H9 (cell line): ENCODE measurements at regions not wholly inside any gene's neighbourhood (a gene's known extent, or its start where the extent isn't known, plus 50 kb on each side); places are given as distances from the start of the nearest gene placed in this dataset.

ENCODE experiments used
- DNase-seq: peaks from one replicate; pipeline ENCODE4 v3.0.0-alpha.2; 2017
- H2AFZ ChIP-seq: one replicate; pipeline ENCODE4 v1.6.1; 2013; ENCODE audit warnings: mild to moderate bottlenecking, low read length, control low read depth, moderate library complexity
- H2AK5ac ChIP-seq: 2 replicates; pipeline ENCODE4 v1.6.1; 2013; ENCODE audit warnings: low read length, control low read depth, mixed read lengths; ENCODE audit not compliant: insufficient read length
- H2BK120ac ChIP-seq: one replicate; pipeline ENCODE4 v1.6.1; 2013; ENCODE audit warnings: low read depth, mild to moderate bottlenecking, low read length, control low read depth, inconsistent platforms; ENCODE audit not compliant: poor library complexity, severe bottlenecking
- H2BK12ac ChIP-seq: 2 replicates; pipeline ENCODE4 v1.6.1; 2013; ENCODE audit warnings: low read length, control low read depth, mixed read lengths, low read depth; ENCODE audit not compliant: insufficient read length
- H2BK15ac ChIP-seq: 2 replicates; pipeline ENCODE4 v1.6.1; 2013; ENCODE audit warnings: low read depth, low read length, control low read depth
- H2BK20ac ChIP-seq: one replicate; pipeline ENCODE4 v1.6.1; 2013; ENCODE audit warnings: low read depth, mild to moderate bottlenecking, low read length, control low read depth, inconsistent platforms; ENCODE audit not compliant: poor library complexity, severe bottlenecking
- H2BK5ac ChIP-seq: 2 replicates; pipeline ENCODE4 v1.6.1; 2013; ENCODE audit warnings: low read length, control low read depth, mixed read lengths; ENCODE audit not compliant: insufficient read length
- H3K14ac ChIP-seq: 2 replicates; pipeline ENCODE4 v1.6.1; 2013; ENCODE audit warnings: low read length, control low read depth; ENCODE audit not compliant: insufficient read depth
- H3K18ac ChIP-seq: 2 replicates; pipeline ENCODE4 v1.6.1; 2013; ENCODE audit warnings: low read depth, mild to moderate bottlenecking, mixed read lengths, low read length, control low read depth; ENCODE audit not compliant: insufficient read length
- H3K23ac ChIP-seq: 2 replicates; pipeline ENCODE4 v1.6.1; 2013; ENCODE audit warnings: low read length, control low read depth, mixed read lengths, low read depth; ENCODE audit not compliant: insufficient read length
- H3K23me2 ChIP-seq: 2 replicates; pipeline ENCODE4 v1.6.1; 2013; ENCODE audit warnings: low read depth, mild to moderate bottlenecking, mixed read lengths, low read length, control low read depth; ENCODE audit not compliant: insufficient read length, poor library complexity, severe bottlenecking
- H3K27ac ChIP-seq: 2 replicates; pipeline ENCODE4 v1.5.1; 2013; ENCODE audit warnings: low read length, control low read depth, mixed read lengths, low read depth; ENCODE audit not compliant: insufficient read length
- H3K27me3 ChIP-seq: 2 replicates; pipeline ENCODE4 v1.6.1; 2013; ENCODE audit warnings: low read length, control low read depth, inconsistent platforms; ENCODE audit not compliant: insufficient read depth
- H3K4ac ChIP-seq: 2 replicates; pipeline ENCODE4 v1.6.1; 2013; ENCODE audit warnings: low read depth, mild to moderate bottlenecking, control low read depth, inconsistent platforms, low read length, moderate library complexity
- H3K4me1 ChIP-seq: 2 replicates; pipeline ENCODE4 v1.6.1; 2013; ENCODE audit warnings: low read length, control low read depth, inconsistent platforms; ENCODE audit not compliant: insufficient read depth
- H3K4me2 ChIP-seq: 2 replicates; pipeline ENCODE4 v1.6.1; 2013; ENCODE audit warnings: low read length, control low read depth, mixed read lengths; ENCODE audit not compliant: insufficient read length, insufficient read depth
- H3K56ac ChIP-seq: 2 replicates; pipeline ENCODE4 v1.6.1; 2013; ENCODE audit warnings: low read depth, mild to moderate bottlenecking, mixed read lengths, low read length, control low read depth; ENCODE audit not compliant: insufficient read length
- H3K79me1 ChIP-seq: 2 replicates; pipeline ENCODE4 v1.6.1; 2013; ENCODE audit warnings: low read depth, mild to moderate bottlenecking, moderate library complexity, low read length, control low read depth, inconsistent platforms; ENCODE audit not compliant: insufficient read depth, poor library complexity, severe bottlenecking
- H3K79me2 ChIP-seq: 2 replicates; pipeline ENCODE4 v1.6.1; 2013; ENCODE audit warnings: low read length, control low read depth, inconsistent platforms; ENCODE audit not compliant: insufficient read depth
- H3K9ac ChIP-seq: 2 replicates; pipeline ENCODE4 v1.6.1; 2013; ENCODE audit warnings: low read length, control low read depth, mixed read lengths; ENCODE audit not compliant: insufficient read length; ENCODE audit errors: extremely low read depth
- H3K9me3 ChIP-seq: one replicate; pipeline ENCODE4 v1.6.1; 2013; ENCODE audit warnings: low read depth, low read length, inconsistent platforms; ENCODE audit not compliant: control insufficient read depth
- H3T11ph ChIP-seq: one replicate; pipeline ENCODE4 v1.6.1; 2013; ENCODE audit warnings: mild to moderate bottlenecking, low read length, control low read depth, inconsistent platforms
- H4K20me1 ChIP-seq: one replicate; pipeline ENCODE4 v1.6.1; 2013; ENCODE audit not compliant: control insufficient read depth, insufficient read length, insufficient read depth
- H4K5ac ChIP-seq: 2 replicates; pipeline ENCODE4 v1.6.1; 2013; ENCODE audit warnings: low read depth, mild to moderate bottlenecking, mixed read lengths, low read length, control low read depth; ENCODE audit not compliant: insufficient read length
- H4K8ac ChIP-seq: replicated peaks from 2 replicates; pipeline ENCODE4 v1.6.1; 2013; ENCODE audit warnings: low read length, control low read depth, mixed read lengths, low read depth; ENCODE audit not compliant: insufficient read length
- H4K91ac ChIP-seq: 2 replicates; pipeline ENCODE4 v1.6.1; 2013; ENCODE audit warnings: low read depth, mild to moderate bottlenecking, moderate library complexity, mixed read lengths, low read length, control low read depth; ENCODE audit not compliant: insufficient read length
- H3K27ac Mint-ChIP-seq, 3 experiments: 2 replicates in 2 of 3; 3 replicates in 1 of 3; pipeline ENCODE4 v1.8.0; 2020 to 2021; ENCODE audit warnings: mixed read lengths in 3 of 3, mild to moderate bottlenecking in 1 of 3, moderate library complexity in 1 of 3
- H3K27me3 Mint-ChIP-seq: 2 replicates; pipeline ENCODE4 v1.8.0; 2021; ENCODE audit warnings: low read depth, mild to moderate bottlenecking, moderate library complexity, mixed read lengths
- H3K36me3 Mint-ChIP-seq, 3 experiments: 2 replicates in 2 of 3; 3 replicates in 1 of 3; pipeline ENCODE4 v1.8.0; 2020 to 2021; ENCODE audit warnings: low read depth in 3 of 3, mixed read lengths in 3 of 3; ENCODE audit not compliant: insufficient read depth in 1 of 3
- H3K4me1 Mint-ChIP-seq, 2 experiments: 2 replicates each; pipeline ENCODE4 v1.8.0; 2020; ENCODE audit warnings: mixed read lengths in 2 of 2
- H3K4me3 Mint-ChIP-seq, 2 experiments: 2 replicates in 1 of 2; 3 replicates in 1 of 2; pipeline ENCODE4 v1.8.0; 2020 to 2021; ENCODE audit warnings: mild to moderate bottlenecking in 2 of 2, mixed read lengths in 2 of 2, moderate library complexity in 1 of 2
- H3K9me3 Mint-ChIP-seq, 2 experiments: 2 replicates in 1 of 2; 3 replicates in 1 of 2; pipeline ENCODE4 v1.8.0; 2020; ENCODE audit warnings: mild to moderate bottlenecking in 2 of 2, mixed read lengths in 2 of 2, moderate library complexity in 1 of 2
- WGBS: extraction: QIAGEN DNeasy Blood & Tissue Kit; methylation state at CpG from one replicate; pipeline ENCODE4 v1.1.7; 2013; ENCODE audit warnings: missing lambda C conversion rate, low lambda C conversion rate, mixed read lengths; ENCODE audit not compliant: insufficient read length; ENCODE audit errors: extremely low coverage; 5-methylcytosine and 5-hydroxymethylcytosine counted together
- TF ChIP-seq, protein P1 (sequence below): fragments of 200-600 bp; sonication (generic); conservative IDR thresholded peaks from 3 replicates; pipeline ENCODE4 v1.8.0; 2021; ENCODE audit warnings: antibody characterized with exemption, mild to moderate bottlenecking

DNA sequence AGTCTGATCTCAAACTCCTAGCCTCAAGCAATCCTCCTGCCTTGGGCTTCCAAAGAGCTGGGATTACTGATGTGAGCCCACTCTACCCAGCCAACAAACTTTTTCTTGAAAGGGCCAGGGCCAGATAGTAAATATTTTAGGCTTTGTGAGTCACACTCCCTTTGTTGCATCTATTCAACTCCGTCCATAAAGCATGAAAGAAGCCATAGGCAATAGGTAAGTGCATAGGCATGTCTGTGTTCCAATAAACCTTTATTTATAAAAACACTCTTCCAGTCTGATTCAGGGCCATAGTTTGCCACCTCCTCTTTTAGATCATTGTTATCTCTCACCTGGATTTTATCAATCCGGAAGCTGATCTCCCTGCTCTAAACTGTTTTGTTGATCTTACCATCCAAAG, 105.6 kb upstream of the BMPER start:
- no peak overlapping the region for H2BK5ac ChIP-seq
- H3K23ac ChIP-seq, result no peak overlapping the region
- peaks cover 0 to 6% of the 10 kb centered on the region in 2 experiments; a peak in 4 of 5 replicates for H3K9me3 Mint-ChIP-seq
- no peak overlapping the region for H2AFZ ChIP-seq
- H3K4ac ChIP-seq, result no peak overlapping the region
- no peak overlapping the region for H3K14ac ChIP-seq
- H4K20me1 ChIP-seq, result no peaks in the 10 kb centered on the region
- no peak overlapping the region for H2BK12ac ChIP-seq
- DNase-seq, result no peak
- TF ChIP-seq, protein P1, sequence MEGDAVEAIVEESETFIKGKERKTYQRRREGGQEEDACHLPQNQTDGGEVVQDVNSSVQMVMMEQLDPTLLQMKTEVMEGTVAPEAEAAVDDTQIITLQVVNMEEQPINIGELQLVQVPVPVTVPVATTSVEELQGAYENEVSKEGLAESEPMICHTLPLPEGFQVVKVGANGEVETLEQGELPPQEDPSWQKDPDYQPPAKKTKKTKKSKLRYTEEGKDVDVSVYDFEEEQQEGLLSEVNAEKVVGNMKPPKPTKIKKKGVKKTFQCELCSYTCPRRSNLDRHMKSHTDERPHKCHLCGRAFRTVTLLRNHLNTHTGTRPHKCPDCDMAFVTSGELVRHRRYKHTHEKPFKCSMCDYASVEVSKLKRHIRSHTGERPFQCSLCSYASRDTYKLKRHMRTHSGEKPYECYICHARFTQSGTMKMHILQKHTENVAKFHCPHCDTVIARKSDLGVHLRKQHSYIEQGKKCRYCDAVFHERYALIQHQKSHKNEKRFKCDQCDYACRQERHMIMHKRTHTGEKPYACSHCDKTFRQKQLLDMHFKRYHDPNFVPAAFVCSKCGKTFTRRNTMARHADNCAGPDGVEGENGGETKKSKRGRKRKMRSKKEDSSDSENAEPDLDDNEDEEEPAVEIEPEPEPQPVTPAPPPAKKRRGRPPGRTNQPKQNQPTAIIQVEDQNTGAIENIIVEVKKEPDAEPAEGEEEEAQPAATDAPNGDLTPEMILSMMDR, result no peak
- no peak overlapping the region for H3K4me2 ChIP-seq
- no peaks in the 10 kb centered on the region; the same call in 1 of the 2 replicates for H3K27me3 Mint-ChIP-seq
- H3K18ac ChIP-seq, result no peak overlapping the region
- no peak overlapping the region for H4K5ac ChIP-seq
- no peak overlapping the region for H3K27ac ChIP-seq
- H2BK15ac ChIP-seq, result no peak overlapping the region
- peaks cover 0 to 2% of the 10 kb centered on the region in 2 experiments; a peak in 1 of 4 replicates for H3K4me1 Mint-ChIP-seq
- no peak overlapping the region for H3K27ac Mint-ChIP-seq
- H3K36me3 Mint-ChIP-seq, result peaks cover 3 to 6% (median 6%) of the 10 kb centered on the region in 3 experiments; a peak in 6 of 7 replicates
- no CpG with 5 or more reads among the region's 2 CpGs for WGBS
- no peaks in the 10 kb centered on the region for H3K79me1 ChIP-seq
- H3K27me3 ChIP-seq, result no peaks in the 10 kb centered on the region
- H3K56ac ChIP-seq, result no peak overlapping the region
- H3K9me3 ChIP-seq, result no peaks in the 10 kb centered on the region
- H3K9ac ChIP-seq, result no peak overlapping the region
- H4K8ac ChIP-seq, result no peak overlapping the region
- no peak overlapping the region for H2BK120ac ChIP-seq
- no peaks in the 10 kb centered on the region for H3K4me1 ChIP-seq
- H2BK20ac ChIP-seq, result no peak overlapping the region
- no peaks in the 10 kb centered on the region for H3K23me2 ChIP-seq
- no peak overlapping the region for H3K4me3 Mint-ChIP-seq
- no peak overlapping the region for H2AK5ac ChIP-seq
- no peaks in the 10 kb centered on the region for H3K79me2 ChIP-seq
- H3T11ph ChIP-seq, result no peak overlapping the region
- H4K91ac ChIP-seq, result no peak overlapping the region
